HG02852 (cell line): ENCODE measurements at regions not wholly inside any gene's neighbourhood (a gene's known extent, or its start where the extent isn't known, plus 50 kb on each side); places are given as distances from the start of the nearest gene placed in this dataset.

Experiments
- ATAC-seq: cut with Tn5 transposase; IDR thresholded peaks from one replicate; pipeline ENCODE4 v1.9.1; 2021; ENCODE audit warnings: mild to moderate bottlenecking, moderate library complexity; ENCODE audit not compliant: unreplicated experiment

- ATAC-seq = no peak
Measured at GRCh38 chr2:185145316-185146121, 547.2 kb downstream of the ZNF804A start.

GRCh38 chr2:185147361-185147760 is 549.0 kb downstream of the ZNF804A start:
- no peak for ATAC-seq

GRCh38 chr2:185152186-185152585 is 553.9 kb downstream of the ZNF804A start:
- no peak for ATAC-seq

GRCh38 chr2:185161701-185162100 is 563.4 kb downstream of the ZNF804A start:
- no peak for ATAC-seq

GRCh38 chr2:185174353-185174752 is 564.3 kb upstream of the FSIP2 start:
- ATAC-seq = no peak

GRCh38 chr2:185179743-185180142 is 558.9 kb upstream of the FSIP2 start:
- no peak for ATAC-seq

DNA sequence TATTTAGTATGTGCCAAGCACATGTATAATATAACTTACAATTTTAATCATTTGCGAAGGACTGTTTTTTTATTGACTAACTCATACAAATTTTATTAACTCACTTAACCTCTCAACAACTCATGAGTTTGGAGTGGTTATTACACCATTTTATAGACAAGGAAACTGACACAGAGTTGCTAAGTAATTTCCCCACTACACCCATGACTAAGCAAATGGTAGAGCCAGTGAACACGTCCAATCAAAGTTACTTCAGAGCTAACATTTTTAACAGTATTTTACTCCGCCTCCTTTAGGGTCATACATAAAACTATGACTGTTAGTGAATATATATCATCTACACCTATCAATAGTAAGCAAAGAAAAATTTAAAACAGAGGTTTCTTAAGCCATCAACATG is 556.7 kb upstream of the FSIP2 start:
- ATAC-seq = no peak

DNA sequence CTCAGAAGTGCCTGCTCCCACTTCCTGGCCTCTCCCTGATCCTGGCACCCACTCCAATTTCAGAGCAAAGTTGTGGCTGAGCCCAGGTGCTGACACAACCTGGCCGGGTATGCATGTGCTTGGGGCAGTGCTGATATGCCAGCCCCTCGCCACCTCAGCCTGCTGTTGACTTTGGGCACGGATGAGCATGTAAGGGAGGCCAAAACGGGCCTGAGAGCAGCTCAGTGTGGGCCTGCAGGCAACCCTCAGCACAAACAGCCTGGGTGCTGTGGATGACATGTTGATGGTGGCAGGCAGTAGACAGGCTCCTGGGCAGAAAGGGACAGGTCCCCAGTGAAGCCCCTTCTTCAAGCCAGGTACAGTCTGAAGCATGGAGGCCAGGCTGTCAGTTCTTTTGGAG is 553.6 kb upstream of the FSIP2 start:
- ATAC-seq = no peak

GRCh38 chr2:185187421-185187820 is 551.2 kb upstream of the FSIP2 start:
- ATAC-seq = no peak

GRCh38 chr2:185188656-185189055 is 549.9 kb upstream of the FSIP2 start:
- no peak for ATAC-seq

GRCh38 chr2:185201063-185201462 is 537.5 kb upstream of the FSIP2 start:
- ATAC-seq = no peak

DNA sequence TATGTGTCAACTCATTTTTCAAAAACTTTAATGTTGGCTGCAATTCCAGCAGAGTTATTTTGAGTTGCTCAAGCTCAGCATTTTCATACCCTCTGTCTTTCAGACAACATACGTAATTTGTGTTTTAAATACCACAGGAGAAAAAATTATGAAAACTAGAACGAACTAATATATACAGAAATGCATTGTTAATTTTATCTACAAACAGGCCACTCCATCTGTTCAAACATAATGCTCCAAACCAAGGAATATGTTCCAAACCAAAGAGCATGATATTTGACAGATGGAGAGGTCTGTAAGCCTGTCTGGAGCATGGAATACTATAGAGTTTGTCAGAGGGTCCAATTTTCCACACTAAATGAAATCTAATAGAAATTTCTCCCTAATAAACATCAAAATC is 536.2 kb upstream of the FSIP2 start:
- no peak for ATAC-seq

- no peak for ATAC-seq
Measured at GRCh38 chr2:185202945-185203528, 535.6 kb upstream of the FSIP2 start.

GRCh38 chr2:185208261-185208660 is 530.3 kb upstream of the FSIP2 start:
- no peak for ATAC-seq

DNA sequence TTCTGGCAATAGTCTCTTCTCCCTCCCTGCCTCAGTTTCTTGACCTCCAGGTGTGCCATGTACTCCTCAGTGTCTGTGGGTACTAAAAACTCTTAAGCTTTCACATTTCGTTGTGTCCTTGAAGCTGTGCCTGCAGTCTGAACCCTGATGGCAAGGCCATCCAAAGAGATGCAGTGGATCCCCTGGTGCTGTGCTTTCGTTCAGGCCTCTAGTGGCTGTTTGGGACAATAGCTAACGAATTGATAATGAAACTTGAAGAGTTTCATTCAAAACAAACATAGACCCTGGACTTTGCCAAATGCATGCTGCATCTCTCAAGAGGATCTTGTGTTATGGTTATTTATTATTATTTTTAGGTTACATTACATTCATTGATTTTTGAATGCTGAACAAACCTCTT is 523.1 kb upstream of the FSIP2 start:
- peak; percentile 47 for ATAC-seq

GRCh38 chr2:185219981-185220380 is 518.6 kb upstream of the FSIP2 start:
- ATAC-seq = no peak

DNA sequence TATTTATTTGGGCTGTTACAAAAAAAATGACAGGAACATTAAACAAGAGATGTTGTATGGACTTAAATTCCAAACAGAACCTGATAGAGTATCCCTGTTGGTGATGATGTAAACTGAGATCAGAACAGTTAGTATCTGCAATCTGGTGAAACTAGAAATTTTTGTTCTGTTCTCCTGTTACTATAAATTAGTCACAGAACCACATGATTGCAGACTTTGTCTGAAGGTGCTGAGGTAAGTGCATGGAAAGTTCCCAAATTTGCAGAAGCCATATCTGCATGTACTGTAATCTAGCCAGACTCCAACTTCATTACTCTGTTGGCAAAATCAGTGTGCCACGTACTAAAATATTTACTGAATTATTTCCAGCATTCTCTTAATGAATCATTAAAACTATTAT is 516.3 kb upstream of the FSIP2 start:
- ATAC-seq = no peak

DNA sequence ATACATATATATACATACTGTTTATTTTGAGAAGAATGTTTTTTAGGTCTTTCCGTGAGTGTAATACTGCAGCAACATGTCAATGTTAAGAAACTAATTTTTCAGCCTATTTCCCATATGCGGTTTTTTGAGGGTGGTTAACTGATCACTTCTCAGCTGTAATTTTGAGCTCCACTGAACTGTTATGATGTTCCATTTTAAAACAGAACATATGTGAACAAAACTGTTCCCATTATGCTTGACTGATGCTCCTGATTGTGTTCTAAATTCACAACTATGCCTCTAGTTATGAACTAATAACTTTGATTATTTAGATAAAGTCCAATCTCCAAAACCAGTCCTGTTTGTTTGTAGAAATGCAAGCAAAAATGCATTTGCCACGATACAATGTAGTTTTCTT is 511.2 kb upstream of the FSIP2 start:
- no peak for ATAC-seq

GRCh38 chr2:185239491-185239890 is 499.1 kb upstream of the FSIP2 start:
- ATAC-seq = no peak

DNA sequence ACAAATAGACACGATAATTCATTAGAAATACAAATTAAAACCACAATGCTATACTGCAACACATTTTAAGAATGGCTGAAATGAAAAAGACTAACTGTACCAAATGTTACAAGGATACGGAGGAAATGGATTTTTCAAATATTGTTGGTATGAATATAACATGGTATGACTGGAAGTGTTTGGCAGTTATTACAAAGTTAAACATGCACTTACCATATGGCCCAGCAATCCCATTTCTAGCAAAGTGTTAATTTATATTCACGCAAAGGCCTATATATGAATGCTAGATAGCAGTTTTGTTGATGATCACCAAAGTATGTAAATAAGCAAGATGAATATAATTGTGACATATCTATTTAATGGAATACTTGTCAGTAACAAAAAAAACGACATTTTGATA is 497.8 kb upstream of the FSIP2 start:
- no peak for ATAC-seq

DNA sequence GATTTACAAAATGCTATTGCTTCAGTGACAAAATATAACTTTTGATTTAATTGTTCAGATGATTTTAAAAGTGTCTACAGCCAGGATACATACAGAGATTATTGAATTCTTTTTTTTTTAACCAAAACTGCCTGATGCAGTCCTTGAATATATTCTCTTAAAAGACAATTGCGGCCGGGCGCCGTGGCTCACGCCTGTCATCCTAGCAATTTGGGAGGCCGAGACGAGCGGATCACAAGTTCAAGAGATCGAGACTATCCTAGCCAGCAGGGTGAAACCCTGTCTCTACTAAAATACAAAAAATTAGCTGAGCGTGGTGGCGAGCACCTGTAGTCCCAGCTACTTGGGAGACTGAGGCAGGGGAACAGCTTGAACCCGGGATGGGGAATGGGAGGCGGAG is 497.0 kb upstream of the FSIP2 start:
- no peak for ATAC-seq

- ATAC-seq = no peak
Measured at GRCh38 chr2:185242462-185242861, 496.1 kb upstream of the FSIP2 start.

GRCh38 chr2:185245216-185245615 is 493.4 kb upstream of the FSIP2 start:
- no peak for ATAC-seq
